ENCODE measurements at regions not wholly inside any gene's neighbourhood (a gene's known extent, or its start where the extent isn't known, plus 50 kb on each side); places are given as distances from the start of the nearest gene placed in this dataset.
A peak's percentile ranks its signal among the peaks of the same experiment; 100 is the strongest.
"Not testable (repeated sequence)": the region's sequence is repeated elsewhere in the genome, so short reads cannot be mapped to it uniquely, and the experiment has no call there.

DNA sequence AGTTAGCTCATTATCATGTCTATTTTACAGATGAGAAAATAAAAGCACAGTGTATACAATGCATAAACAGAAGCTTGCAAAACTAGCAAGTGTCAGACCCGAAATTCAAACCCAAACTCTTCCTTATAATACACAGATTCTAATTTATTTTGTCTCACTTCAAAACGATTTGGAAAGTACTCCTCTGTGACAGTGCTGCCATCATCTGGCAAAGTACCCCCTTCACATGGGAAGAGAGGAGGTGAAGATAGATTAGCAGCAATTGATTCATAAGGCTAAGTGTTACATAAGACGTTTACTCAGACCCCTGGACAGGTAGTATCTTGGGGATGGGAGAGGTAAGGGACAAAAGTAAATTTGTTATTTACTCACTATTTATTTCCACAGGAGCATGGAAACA lies 744.0 kb upstream of the SGO1 start:
- ChIA-PET CTCF (interaction anchor here (1.0 to 2.0 kb wide), 2 partner anchors 10 to 13 kb away, joined by 4 to 5 read pairs; no protein-coding TSS in a partner anchor), POLR2A (no interaction called here)
- DNase-seq (ENCODE audit: extremely low spot score): no peak
- TF ChIP-seq, protein P1, sequence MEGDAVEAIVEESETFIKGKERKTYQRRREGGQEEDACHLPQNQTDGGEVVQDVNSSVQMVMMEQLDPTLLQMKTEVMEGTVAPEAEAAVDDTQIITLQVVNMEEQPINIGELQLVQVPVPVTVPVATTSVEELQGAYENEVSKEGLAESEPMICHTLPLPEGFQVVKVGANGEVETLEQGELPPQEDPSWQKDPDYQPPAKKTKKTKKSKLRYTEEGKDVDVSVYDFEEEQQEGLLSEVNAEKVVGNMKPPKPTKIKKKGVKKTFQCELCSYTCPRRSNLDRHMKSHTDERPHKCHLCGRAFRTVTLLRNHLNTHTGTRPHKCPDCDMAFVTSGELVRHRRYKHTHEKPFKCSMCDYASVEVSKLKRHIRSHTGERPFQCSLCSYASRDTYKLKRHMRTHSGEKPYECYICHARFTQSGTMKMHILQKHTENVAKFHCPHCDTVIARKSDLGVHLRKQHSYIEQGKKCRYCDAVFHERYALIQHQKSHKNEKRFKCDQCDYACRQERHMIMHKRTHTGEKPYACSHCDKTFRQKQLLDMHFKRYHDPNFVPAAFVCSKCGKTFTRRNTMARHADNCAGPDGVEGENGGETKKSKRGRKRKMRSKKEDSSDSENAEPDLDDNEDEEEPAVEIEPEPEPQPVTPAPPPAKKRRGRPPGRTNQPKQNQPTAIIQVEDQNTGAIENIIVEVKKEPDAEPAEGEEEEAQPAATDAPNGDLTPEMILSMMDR (IDR thresholded peaks at IDR 0.05; ENCODE audit: control extremely low read depth, extremely low read depth, low read depth, missing control alignments): peak; percentile 39

DNA sequence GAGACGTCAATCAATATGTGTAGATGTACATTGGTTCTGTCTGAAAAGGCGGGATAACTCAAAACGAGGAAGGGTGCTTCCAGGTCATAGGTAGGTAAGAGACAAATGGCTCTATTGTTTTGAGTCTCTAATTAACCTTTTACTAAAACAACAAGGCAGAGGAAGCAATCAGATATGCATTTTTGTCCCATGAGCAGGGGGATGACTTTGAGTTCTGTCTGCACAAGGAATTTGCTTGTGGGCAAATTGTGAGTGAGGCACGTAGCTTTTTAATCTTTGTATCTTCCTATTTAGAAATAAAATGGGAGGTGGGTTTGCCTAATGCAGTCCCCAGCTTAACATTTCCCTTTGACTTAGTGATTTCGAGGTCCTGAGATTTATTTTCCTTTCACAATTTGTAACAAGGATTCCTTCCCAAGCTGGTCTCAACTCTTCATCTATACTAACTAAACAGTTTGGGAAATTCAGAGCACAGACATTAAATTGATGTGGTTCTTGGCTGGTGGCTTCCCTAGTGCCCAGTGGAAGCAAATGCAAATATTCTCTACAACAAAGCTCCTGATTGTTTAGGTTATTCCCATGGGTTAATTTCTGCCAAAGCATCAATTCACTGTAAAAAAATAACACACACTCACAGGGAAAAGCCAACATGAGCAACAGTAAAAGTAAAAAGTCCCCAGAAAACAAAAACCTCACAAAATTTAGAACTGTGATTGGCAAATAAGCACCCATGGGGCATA lies 738.8 kb upstream of the SGO1 start:
- CTCF ChIA-PET: interaction anchor here (0.9 kb wide), 1 partner anchor 9 kb away, joined by 3 read pairs; no protein-coding TSS in a partner anchor
- no peak for DNase-seq (ENCODE audit: extremely low spot score)
- POLR2A ChIA-PET: no interaction called here
- TF ChIP-seq, protein P1 (IDR thresholded peaks at IDR 0.05; ENCODE audit: control extremely low read depth, extremely low read depth, low read depth, missing control alignments): no peak

DNA sequence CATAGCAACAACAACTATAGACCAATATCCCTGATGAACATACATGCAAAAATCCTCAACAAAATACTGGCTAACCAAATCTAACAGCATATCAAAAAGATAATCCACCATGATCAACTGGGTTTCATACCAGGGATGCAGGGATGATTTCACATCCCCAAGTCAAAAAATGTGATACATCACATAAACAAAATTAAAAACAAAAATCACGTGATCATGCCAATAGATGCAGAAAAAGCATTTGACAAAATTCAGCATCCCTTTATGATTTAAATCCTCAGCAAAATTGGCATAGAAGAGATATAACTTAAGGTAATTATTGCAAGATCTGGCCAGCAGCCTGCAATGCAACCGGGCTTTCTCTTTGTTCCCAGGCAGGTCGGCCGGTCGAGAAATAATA lies 735.1 kb upstream of the SGO1 start:
- DNase-seq (ENCODE audit: extremely low spot score); CTCF ChIA-PET: not testable (repeated sequence)

DNA sequence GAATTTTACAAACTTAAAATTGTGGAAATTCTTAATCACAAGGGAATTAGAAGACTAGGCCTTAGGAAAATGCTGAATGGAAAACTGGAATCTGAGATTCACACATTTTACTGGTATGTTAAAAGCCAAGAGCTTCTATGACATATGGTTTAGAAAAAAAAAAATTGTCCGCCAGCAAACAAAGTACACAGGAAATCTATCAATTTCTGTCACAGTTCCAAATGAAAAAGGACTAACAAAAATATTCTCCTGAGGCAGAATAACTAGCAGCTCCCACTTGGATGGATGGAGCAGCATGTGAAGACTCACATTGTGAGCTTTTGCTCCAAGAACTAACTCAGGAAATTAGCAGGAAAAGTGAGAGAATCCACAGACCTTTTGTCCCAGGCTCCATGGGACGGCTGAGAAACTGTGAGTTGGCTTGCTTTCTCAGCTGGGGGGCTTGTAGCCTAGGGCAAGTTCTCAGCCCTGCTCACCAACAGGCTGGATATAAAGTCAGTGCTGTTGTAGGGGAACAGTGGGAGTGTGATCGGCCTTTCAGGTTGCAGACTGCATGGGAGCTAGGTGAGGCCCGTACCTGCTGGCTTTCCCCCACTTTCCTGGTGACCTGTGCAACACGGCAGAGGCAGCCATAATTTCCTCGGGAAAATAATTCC lies 731.1 kb upstream of the SGO1 start:
- no peak for DNase-seq (ENCODE audit: extremely low spot score)
- ChIA-PET POLR2A (no interaction called here), CTCF (interaction anchor here (1.0 to 1.4 kb wide), 3 partner anchors 10 to 13 kb away, joined by 3 to 4 read pairs (median 4); no protein-coding TSS in a partner anchor)
- TF ChIP-seq, protein P1 (IDR thresholded peaks at IDR 0.05; ENCODE audit: control extremely low read depth, extremely low read depth, low read depth, missing control alignments): no peak

More for the DNA sequence above, 735.1 kb upstream of the SGO1 start:
- POLR2A ChIA-PET: not testable (repeated sequence)

DNA sequence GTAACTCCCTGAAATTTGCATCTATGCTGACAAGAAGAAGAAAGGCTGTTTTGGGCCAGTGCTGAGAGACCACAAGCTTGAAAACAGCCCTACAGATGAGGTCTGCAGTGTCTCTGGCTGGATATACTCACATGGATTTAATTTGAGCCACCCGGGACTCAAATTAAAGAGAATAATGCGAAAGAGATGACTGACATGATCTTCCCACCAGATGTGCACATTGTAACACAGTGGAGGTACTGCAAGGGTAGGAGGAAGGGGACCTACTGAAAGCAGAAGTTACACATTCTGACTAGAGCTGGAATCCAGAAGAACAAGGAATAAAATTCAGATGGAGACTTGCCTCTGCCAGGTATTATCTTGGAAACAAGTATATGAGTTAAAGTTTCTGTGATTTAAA lies 728.3 kb upstream of the SGO1 start:
- TF ChIP-seq, protein P1 (IDR thresholded peaks at IDR 0.05; ENCODE audit: control extremely low read depth, extremely low read depth, low read depth, missing control alignments): no peak
- ChIA-PET CTCF (interaction anchor here (0.8 kb wide), 1 partner anchor 13 kb away, joined by 3 read pairs; no protein-coding TSS in a partner anchor), POLR2A (no interaction called here)
- DNase-seq (ENCODE audit: extremely low spot score): no peak

DNA sequence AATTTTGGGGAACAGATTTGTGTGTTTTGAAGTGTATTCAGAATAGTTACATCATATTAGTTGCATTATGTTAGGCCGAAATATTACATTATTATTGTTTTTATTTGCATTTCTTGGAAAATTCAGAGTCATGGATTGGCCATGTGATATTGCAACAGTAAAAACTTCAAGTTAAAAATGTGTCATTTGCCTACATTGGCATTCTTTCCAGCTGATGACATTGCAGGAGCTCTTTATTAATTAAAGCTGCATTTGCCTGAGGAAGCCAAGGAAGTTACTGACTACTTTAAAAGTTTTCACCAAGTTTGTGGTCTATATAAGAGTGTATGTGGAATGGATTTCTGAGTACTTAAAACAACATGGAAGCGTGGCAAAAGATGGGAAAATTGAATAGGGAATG lies 726.4 kb upstream of the SGO1 start:
- ChIA-PET POLR2A (no interaction called here), CTCF (interaction anchor here (1.3 kb wide), 1 partner anchor 34 kb away, joined by 3 read pairs; no protein-coding TSS in a partner anchor)
- DNase-seq (ENCODE audit: extremely low spot score): no peak
- TF ChIP-seq, protein P1 (IDR thresholded peaks at IDR 0.05; ENCODE audit: control extremely low read depth, extremely low read depth, low read depth, missing control alignments): no peak

DNA sequence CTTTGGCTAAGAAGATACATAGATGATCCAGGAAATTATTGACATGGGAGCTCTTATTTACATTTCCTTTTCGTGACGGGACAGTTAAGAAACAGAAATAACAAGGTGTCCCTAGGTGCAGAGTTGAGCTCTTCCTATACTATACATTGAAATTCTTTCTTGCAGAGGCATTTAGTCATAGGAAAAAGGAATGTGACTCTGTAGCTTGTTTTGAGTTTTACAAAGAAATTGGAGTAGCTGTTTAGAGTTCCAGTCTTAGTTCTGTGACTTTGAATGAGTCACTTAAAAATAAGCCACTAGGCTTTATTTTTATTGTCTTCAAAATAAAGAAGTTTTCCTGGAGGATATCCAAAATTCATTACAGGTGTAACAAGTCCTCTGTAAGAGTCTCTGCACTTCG lies 723.5 kb upstream of the SGO1 start:
- ChIA-PET CTCF (interaction anchor here (1.2 kb wide), 1 partner anchor 8 kb away, joined by 5 read pairs; no protein-coding TSS in a partner anchor), POLR2A (no interaction called here)
- DNase-seq (ENCODE audit: extremely low spot score): no peak

More for the DNA sequence above, 723.5 kb upstream of the SGO1 start:
- TF ChIP-seq, protein P1 (IDR thresholded peaks at IDR 0.05; ENCODE audit: control extremely low read depth, extremely low read depth, low read depth, missing control alignments): no peak

All from GM10248 (cell line).